Activated T-helper 1 cell treated with anti-CD3 and anti-CD28 coated beads, Interleukin-12 subunit alpha, Interleukin-12 subunit beta, Interleukin-2, Interleukin-4 antibody, amounts not matched to agents 30 ng/mL and 10 ng/mL and 1 ng/mL, durations not matched to agents 14 hours and 24 hours and 36 hours (primary cell): ENCODE measurements at regions not wholly inside any gene's neighbourhood (a gene's known extent, or its start where the extent isn't known, plus 50 kb on each side); places are given as distances from the start of the nearest gene placed in this dataset.
"Not testable (repeated sequence)": the region's sequence is repeated elsewhere in the genome, so short reads cannot be mapped to it uniquely, and the experiment has no call there.

Experiments
- DNase-seq: peaks from one replicate; pipeline ENCODE4 v3.0.0; 2021; ENCODE audit warnings: low spot score
- H3K27ac Mint-ChIP-seq: one replicate; pipeline ENCODE4 v1.8.0; 2021; ENCODE audit warnings: mild to moderate bottlenecking, mixed read lengths
- H3K27me3 Mint-ChIP-seq: one replicate; pipeline ENCODE4 v1.8.0; 2022; ENCODE audit warnings: mild to moderate bottlenecking, moderate library complexity, mixed read lengths; ENCODE audit not compliant: insufficient read depth
- H3K36me3 Mint-ChIP-seq: one replicate; pipeline ENCODE4 v1.8.0; 2021; ENCODE audit warnings: low read depth, mixed read lengths
- H3K4me1 Mint-ChIP-seq: one replicate; pipeline ENCODE4 v1.8.0; 2021; ENCODE audit warnings: low read depth, mixed read lengths
- H3K4me3 Mint-ChIP-seq: one replicate; pipeline ENCODE4 v1.8.0; 2021; ENCODE audit warnings: mild to moderate bottlenecking, moderate library complexity, mixed read lengths
- H3K9me3 Mint-ChIP-seq: one replicate; pipeline ENCODE4 v1.8.0; 2021; ENCODE audit warnings: mixed read lengths
- intact Hi-C: fragments of 100-400 bp; cut with micrococcal nuclease; formaldehyde crosslinking; loops from one replicate; pipeline ENCODE4 v1.15.1; 2024

GRCh38 chr2:113822087-113822815 lies 65.8 kb upstream of the SLC35F5 start:
- no peaks in the 10 kb centered on the region for H3K9me3 Mint-ChIP-seq
- H3K4me1 Mint-ChIP-seq, result no peaks in the 10 kb centered on the region
- no peaks in the 10 kb centered on the region for H3K36me3 Mint-ChIP-seq
- no peak overlapping the region for H3K4me3 Mint-ChIP-seq
- no peak overlapping the region for H3K27ac Mint-ChIP-seq
- peaks cover 2% of the 10 kb centered on the region for H3K27me3 Mint-ChIP-seq
- no peak for DNase-seq
- intact Hi-C loops, result no loop called here

- Mint-ChIP-seq H3K4me3 (no peak overlapping the region), H3K27me3 (peaks cover 2% of the 10 kb centered on the region), H3K4me1 (no peaks in the 10 kb centered on the region), H3K36me3 (no peaks in the 10 kb centered on the region), H3K27ac (no peak overlapping the region), H3K9me3 (no peaks in the 10 kb centered on the region)
- intact Hi-C loops, result no loop called here
- DNase-seq, result no peak
These were observed 62.0 kb upstream of the SLC35F5 start for GRCh38 chr2:113818382-113818951.

GRCh38 chr2:113813396-113813795 lies 57.0 kb upstream of the SLC35F5 start:
- H3K9me3 Mint-ChIP-seq, H3K27me3 Mint-ChIP-seq, H3K4me1 Mint-ChIP-seq, H3K27ac Mint-ChIP-seq, H3K4me3 Mint-ChIP-seq, H3K36me3 Mint-ChIP-seq, DNase-seq: not testable (repeated sequence)
- intact Hi-C loops, result loop anchor here (5.0 kb wide), 1 partner anchor 56 kb away; the partner anchor contains the start of gene SLC35F5

- no peak for DNase-seq
- H3K9me3 Mint-ChIP-seq, result no peaks in the 10 kb centered on the region
- H3K4me1 Mint-ChIP-seq, result peaks cover 5% of the 10 kb centered on the region
- intact Hi-C loops, result loop anchor here (5.0 kb wide), 1 partner anchor 55 kb away; the partner anchor contains the start of gene SLC35F5
- H3K4me3 Mint-ChIP-seq, result no peak overlapping the region
- H3K27me3 Mint-ChIP-seq, result peaks cover 3% of the 10 kb centered on the region
- no peak overlapping the region for H3K27ac Mint-ChIP-seq
- H3K36me3 Mint-ChIP-seq, result peaks cover 1% of the 10 kb centered on the region
These were observed 55.8 kb upstream of the SLC35F5 start for GRCh38 chr2:113812204-113812603.

- Mint-ChIP-seq H3K27ac (no peak overlapping the region), H3K4me1 (peaks cover 5% of the 10 kb centered on the region), H3K4me3 (no peak overlapping the region), H3K36me3 (peaks cover 1% of the 10 kb centered on the region), H3K9me3 (no peaks in the 10 kb centered on the region), H3K27me3 (peaks cover 3% of the 10 kb centered on the region)
- DNase-seq, result no peak
- intact Hi-C loops, result no loop called here
These were observed 52.8 kb upstream of the SLC35F5 start for GRCh38 chr2:113809076-113809736.

- Mint-ChIP-seq H3K27ac (no peak overlapping the region), H3K9me3 (no peaks in the 10 kb centered on the region), H3K4me1 (peaks cover 5% of the 10 kb centered on the region), H3K4me3 (no peak overlapping the region), H3K27me3 (peaks cover 4% of the 10 kb centered on the region), H3K36me3 (peaks cover 1% of the 10 kb centered on the region)
- no peak for DNase-seq
- intact Hi-C loops, result no loop called here
These were observed 51.3 kb upstream of the SLC35F5 start for GRCh38 chr2:113807721-113808120.

- H3K27ac Mint-ChIP-seq, result no peak overlapping the region
- intact Hi-C loops, result no loop called here
- no peak overlapping the region for H3K4me3 Mint-ChIP-seq
- H3K27me3 Mint-ChIP-seq, result peaks cover 4% of the 10 kb centered on the region
- no peaks in the 10 kb centered on the region for H3K9me3 Mint-ChIP-seq
- no peak for DNase-seq
- H3K4me1 Mint-ChIP-seq, result peaks cover 5% of the 10 kb centered on the region
- peaks cover 1% of the 10 kb centered on the region for H3K36me3 Mint-ChIP-seq
These were observed 49.9 kb upstream of the SLC35F5 start for GRCh38 chr2:113806217-113806913.
